ENCODE measurements at regions not wholly inside any gene's neighbourhood (a gene's known extent, or its start where the extent isn't known, plus 50 kb on each side); places are given as distances from the start of the nearest gene placed in this dataset.

DNA sequence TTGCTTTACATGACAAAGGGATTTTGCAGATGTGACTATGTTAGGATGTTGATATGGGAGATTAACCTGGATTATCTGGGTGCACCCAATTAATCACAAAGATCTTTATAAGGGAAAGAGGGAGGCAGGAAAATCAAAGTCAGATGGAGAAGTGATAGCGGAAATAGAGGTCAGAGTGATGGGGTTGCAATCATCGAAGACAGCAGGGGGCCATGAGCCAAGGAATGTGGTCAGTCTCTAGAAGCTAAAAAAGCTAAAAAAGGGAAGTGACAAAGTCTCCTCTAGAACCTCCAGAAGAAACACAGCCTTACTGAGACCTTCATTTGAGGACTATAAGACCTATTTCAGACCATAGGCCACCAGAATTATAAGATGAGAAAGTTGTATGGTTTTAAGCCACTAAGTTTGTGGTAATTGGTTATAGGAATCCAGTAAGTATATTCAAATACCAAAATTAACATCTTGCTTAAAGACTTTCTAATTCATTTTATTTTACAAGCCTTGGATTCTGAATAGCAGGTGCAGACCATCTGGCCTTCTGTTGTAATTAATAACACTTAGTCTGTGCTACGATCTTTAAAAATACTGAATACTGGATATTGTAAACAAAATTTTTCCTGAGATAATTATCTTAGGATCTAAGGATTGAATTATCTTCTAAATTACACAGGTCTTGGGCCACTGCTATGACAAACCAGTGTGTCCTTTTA is 493.4 kb upstream of the PCDH20 start:
- TF ChIP-seq POLR2A (IDR thresholded peaks at IDR 0.05) (no peak), POLR2AphosphoS5 (IDR thresholded peaks at IDR 0.05) (no peak), EP300 (IDR thresholded peaks at IDR 0.05) (no peak)
- TF ChIP-seq, protein P1, sequence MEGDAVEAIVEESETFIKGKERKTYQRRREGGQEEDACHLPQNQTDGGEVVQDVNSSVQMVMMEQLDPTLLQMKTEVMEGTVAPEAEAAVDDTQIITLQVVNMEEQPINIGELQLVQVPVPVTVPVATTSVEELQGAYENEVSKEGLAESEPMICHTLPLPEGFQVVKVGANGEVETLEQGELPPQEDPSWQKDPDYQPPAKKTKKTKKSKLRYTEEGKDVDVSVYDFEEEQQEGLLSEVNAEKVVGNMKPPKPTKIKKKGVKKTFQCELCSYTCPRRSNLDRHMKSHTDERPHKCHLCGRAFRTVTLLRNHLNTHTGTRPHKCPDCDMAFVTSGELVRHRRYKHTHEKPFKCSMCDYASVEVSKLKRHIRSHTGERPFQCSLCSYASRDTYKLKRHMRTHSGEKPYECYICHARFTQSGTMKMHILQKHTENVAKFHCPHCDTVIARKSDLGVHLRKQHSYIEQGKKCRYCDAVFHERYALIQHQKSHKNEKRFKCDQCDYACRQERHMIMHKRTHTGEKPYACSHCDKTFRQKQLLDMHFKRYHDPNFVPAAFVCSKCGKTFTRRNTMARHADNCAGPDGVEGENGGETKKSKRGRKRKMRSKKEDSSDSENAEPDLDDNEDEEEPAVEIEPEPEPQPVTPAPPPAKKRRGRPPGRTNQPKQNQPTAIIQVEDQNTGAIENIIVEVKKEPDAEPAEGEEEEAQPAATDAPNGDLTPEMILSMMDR (IDR thresholded peaks at IDR 0.05) = no peak
- H3K27ac ChIP-seq = no peak overlapping the region
- ATAC-seq = no peak
- H3K9me3 ChIP-seq = no peaks in the 10 kb centered on the region
- H3K4me3 ChIP-seq = no peak overlapping the region
- no peaks in the 10 kb centered on the region for H3K27me3 ChIP-seq
- 63 to 65% methylated on average over 3 of the region's 3 CpGs for WGBS, 2 donors (ENCODE audit: low coverage in 1 of 2)
- no peaks in the 10 kb centered on the region for H3K4me1 ChIP-seq
- no peaks in the 10 kb centered on the region for H3K36me3 ChIP-seq

DNA sequence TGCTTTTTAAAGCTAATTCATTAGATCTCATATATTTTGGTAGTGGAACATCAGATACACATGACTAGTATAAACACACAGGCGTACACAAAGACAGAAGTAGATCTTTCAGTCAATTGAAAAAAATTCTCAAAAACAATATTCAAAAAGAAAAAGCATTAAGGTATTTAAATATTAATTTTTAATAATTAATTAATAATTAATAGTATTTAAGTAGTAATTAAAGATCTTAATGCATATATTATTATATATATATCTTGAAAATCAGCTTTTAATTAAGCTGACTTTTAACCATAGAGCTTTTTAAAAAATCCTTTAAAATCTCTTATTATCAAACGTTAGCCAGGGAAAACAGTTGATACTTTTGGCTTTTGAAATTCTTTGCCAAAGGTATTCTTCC is 489.4 kb upstream of the PCDH20 start:
- ATAC-seq = no peak
- Histone ChIP-seq H3K36me3 (no peaks in the 10 kb centered on the region), H3K9me3 (no peaks in the 10 kb centered on the region), H3K4me3 (no peak overlapping the region), H3K4me1 (no peaks in the 10 kb centered on the region), H3K27me3 (no peaks in the 10 kb centered on the region), H3K27ac (no peak overlapping the region)
- 81 to 84% methylated on average over 2 of the region's 2 CpGs for WGBS, 2 donors (ENCODE audit: low coverage in 1 of 2)
- no peak for TF ChIP-seq POLR2A (IDR thresholded peaks at IDR 0.05)
- TF ChIP-seq, protein P1 (IDR thresholded peaks at IDR 0.05) = no peak
- no peak for TF ChIP-seq POLR2AphosphoS5 (IDR thresholded peaks at IDR 0.05)
- no peak for TF ChIP-seq EP300 (IDR thresholded peaks at IDR 0.05)

DNA sequence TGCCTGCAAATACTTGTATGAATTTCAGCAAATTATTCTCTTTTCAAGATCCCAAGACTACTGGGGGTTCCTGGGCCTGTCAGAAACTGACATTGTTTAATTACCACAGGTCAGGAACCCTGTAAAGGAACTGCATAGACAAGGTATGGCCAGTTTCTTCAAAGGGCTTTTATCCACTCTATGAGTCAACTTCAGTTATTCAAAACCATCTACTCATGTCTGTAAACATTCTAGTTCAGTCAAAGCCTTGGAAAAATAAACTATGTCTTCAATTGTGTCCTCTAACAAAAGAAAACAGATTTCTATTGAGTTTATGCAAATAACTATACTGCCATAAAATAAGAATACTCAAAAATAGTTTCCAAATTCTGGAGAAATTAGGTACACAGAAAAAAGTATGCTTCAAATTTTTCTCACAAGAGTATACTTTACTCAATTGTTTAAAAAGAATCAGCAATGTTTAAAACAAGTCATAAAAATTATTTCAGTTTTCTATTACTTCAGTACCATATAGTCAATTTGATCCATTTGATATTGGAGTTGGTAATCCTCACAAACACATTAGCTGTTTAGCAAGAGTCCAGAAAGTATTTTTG is 486.4 kb upstream of the PCDH20 start:
- H3K4me1 ChIP-seq = no peaks in the 10 kb centered on the region
- no peaks in the 10 kb centered on the region for H3K9me3 ChIP-seq
- no peak overlapping the region for H3K4me3 ChIP-seq
- H3K27me3 ChIP-seq = no peaks in the 10 kb centered on the region
- no peaks in the 10 kb centered on the region for H3K36me3 ChIP-seq
- TF ChIP-seq POLR2A (IDR thresholded peaks at IDR 0.05) = no peak
- ATAC-seq = no peak
- no peak overlapping the region for H3K27ac ChIP-seq

DNA sequence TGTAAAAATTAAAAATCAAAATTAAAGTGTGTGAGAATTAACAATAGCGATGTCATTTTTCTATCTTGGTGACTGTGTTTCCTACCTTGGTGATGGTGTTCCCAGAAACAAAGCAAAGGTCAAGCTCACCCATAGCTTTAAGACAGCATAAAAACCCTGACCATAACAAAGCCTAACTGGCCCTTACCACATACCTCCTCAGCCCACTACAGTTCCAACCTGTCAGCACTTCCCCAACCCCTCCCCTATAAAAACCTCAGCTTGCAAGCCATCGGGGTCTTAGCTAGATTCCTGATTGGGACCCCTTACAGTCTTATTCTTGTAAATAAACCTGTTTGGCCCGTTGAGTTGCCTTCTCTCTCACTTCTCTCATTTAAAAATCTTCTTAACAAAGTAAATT is 484.4 kb upstream of the PCDH20 start:
- 58 to 59% methylated on average over 3 of the region's 3 CpGs for WGBS, 2 donors (ENCODE audit: low coverage in 1 of 2)
- Histone ChIP-seq H3K27ac (no peak overlapping the region), H3K9me3 (no peaks in the 10 kb centered on the region), H3K36me3 (no peaks in the 10 kb centered on the region), H3K27me3 (no peaks in the 10 kb centered on the region), H3K4me3 (no peak overlapping the region), H3K4me1 (no peaks in the 10 kb centered on the region)
- no peak for ATAC-seq
- TF ChIP-seq, protein P1 (IDR thresholded peaks at IDR 0.05) = no peak
- TF ChIP-seq POLR2AphosphoS5 (IDR thresholded peaks at IDR 0.05) (no peak), POLR2A (IDR thresholded peaks at IDR 0.05) (no peak), EP300 (IDR thresholded peaks at IDR 0.05) (no peak)

DNA sequence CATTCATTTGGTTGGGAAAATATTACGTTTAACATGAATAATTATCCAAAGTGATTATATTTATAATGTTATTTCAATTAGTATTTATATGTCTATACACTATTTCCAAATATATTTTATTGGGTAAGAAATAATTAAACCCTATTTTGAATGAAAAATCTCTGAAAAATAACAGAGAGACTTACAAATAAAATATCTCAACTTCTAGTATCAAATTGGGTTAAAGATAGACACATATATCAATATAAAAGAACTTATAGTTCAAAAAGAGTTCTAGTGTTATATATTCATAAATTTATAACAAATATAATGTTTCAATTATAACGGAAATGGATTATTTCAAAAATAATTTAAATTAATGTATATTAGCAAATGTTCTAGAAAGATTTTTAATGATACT is 482.6 kb upstream of the PCDH20 start:
- Histone ChIP-seq H3K4me3 (no peak overlapping the region), H3K27me3 (no peaks in the 10 kb centered on the region), H3K4me1 (no peaks in the 10 kb centered on the region), H3K9me3 (no peaks in the 10 kb centered on the region), H3K27ac (no peak overlapping the region), H3K36me3 (no peaks in the 10 kb centered on the region)
- TF ChIP-seq POLR2A (IDR thresholded peaks at IDR 0.05) (no peak), POLR2AphosphoS5 (IDR thresholded peaks at IDR 0.05) (no peak), EP300 (IDR thresholded peaks at IDR 0.05) (no peak)
- TF ChIP-seq, protein P1 (IDR thresholded peaks at IDR 0.05) = no peak
- WGBS, 2 donors (ENCODE audit: low coverage in 1 of 2) = 66 to 88% methylated on average over 2 of the region's 2 CpGs
- no peak for ATAC-seq

Data from gastroesophageal sphincter (tissue), 4 donors.